MCF 10A (cell line): ENCODE measurements at regions not wholly inside any gene's neighbourhood (a gene's known extent, or its start where the extent isn't known, plus 50 kb on each side); places are given as distances from the start of the nearest gene placed in this dataset.

ENCODE experiments used
- BruUV-seq: library from RNA; stranded (reverse); fragments of 400-500 nt; replicated peaks from 2 replicates; lab custom pipeline; 2021; lab: Mats Ljungman, UMichigan
- CTCF ChIA-PET: fragments of 300-600 bp; sonication (Branson Sonifier 250); formaldehyde crosslinking; extraction: SDS; loops from one replicate; lab custom pipeline; 2021; ENCODE audit warnings: antibody characterized with exemption, inconsistent platforms; lab: Yijun Ruan, JAX
- POLR2A ChIA-PET: fragments of 300-600, 350-650 bp; sonication (Branson Sonifier 250); formaldehyde crosslinking; extraction: SDS; loops from one replicate; lab custom pipeline; 2020; ENCODE audit warnings: antibody characterized with exemption, inconsistent platforms; lab: Yijun Ruan, JAX
- DNase-seq: peaks from one replicate; pipeline ENCODE4 v3.0.0-alpha.2; 2018; ENCODE audit not compliant: unreplicated experiment
- H3K27ac Mint-ChIP-seq: one replicate; pipeline ENCODE4 v1.8.0; 2022; ENCODE audit warnings: mild to moderate bottlenecking, low read depth, mixed read lengths; ENCODE audit not compliant: unreplicated experiment
- H3K27me3 Mint-ChIP-seq: one replicate; pipeline ENCODE4 v1.8.0; 2022; ENCODE audit warnings: mixed read lengths; ENCODE audit not compliant: insufficient read depth, unreplicated experiment
- H3K36me3 Mint-ChIP-seq: one replicate; pipeline ENCODE4 v1.8.0; 2022; ENCODE audit warnings: mild to moderate bottlenecking, moderate library complexity, mixed read lengths; ENCODE audit not compliant: insufficient read depth, unreplicated experiment
- H3K4me1 Mint-ChIP-seq: one replicate; pipeline ENCODE4 v1.8.0; 2022; ENCODE audit warnings: mixed read lengths; ENCODE audit not compliant: insufficient read depth, unreplicated experiment
- H3K4me3 Mint-ChIP-seq: one replicate; pipeline ENCODE4 v1.8.0; 2022; ENCODE audit warnings: mild to moderate bottlenecking, moderate library complexity, mixed read lengths; ENCODE audit not compliant: unreplicated experiment
- H3K9me3 Mint-ChIP-seq: one replicate; pipeline ENCODE4 v1.8.0; 2022; ENCODE audit warnings: mixed read lengths; ENCODE audit not compliant: unreplicated experiment
- intact Hi-C: fragments of 100-400 bp; cut with micrococcal nuclease; formaldehyde crosslinking; loops from 2 replicates; pipeline ENCODE4 v1.14.1; 2022
- TF ChIP-seq, protein P1 (sequence below): fragments of 200-600 bp; IDR thresholded peaks from one replicate; pipeline ENCODE4 v1.8.0; 2022; ENCODE audit warnings: antibody characterized with exemption, mild to moderate bottlenecking; ENCODE audit not compliant: unreplicated experiment

- Mint-ChIP-seq H3K4me1 (peaks cover 4% of the 10 kb centered on the region), H3K36me3 (no peaks in the 10 kb centered on the region), H3K4me3 (no peak overlapping the region), H3K27ac (no peak overlapping the region), H3K9me3 (no peaks in the 10 kb centered on the region), H3K27me3 (no peaks in the 10 kb centered on the region)
- ChIA-PET POLR2A (interaction anchor here (0.6 to 1.2 kb wide), 2 partner anchors 25 to 73 kb away, joined by 3 to 7 read pairs; no protein-coding TSS in a partner anchor), CTCF (interaction anchor here (0.7 kb wide), 1 partner anchor 13 kb away, joined by 3 read pairs; no protein-coding TSS in a partner anchor)
- BruUV-seq = no TSS peak
- DNase-seq = no peak
- intact Hi-C loops = no loop called here
- TF ChIP-seq, protein P1, sequence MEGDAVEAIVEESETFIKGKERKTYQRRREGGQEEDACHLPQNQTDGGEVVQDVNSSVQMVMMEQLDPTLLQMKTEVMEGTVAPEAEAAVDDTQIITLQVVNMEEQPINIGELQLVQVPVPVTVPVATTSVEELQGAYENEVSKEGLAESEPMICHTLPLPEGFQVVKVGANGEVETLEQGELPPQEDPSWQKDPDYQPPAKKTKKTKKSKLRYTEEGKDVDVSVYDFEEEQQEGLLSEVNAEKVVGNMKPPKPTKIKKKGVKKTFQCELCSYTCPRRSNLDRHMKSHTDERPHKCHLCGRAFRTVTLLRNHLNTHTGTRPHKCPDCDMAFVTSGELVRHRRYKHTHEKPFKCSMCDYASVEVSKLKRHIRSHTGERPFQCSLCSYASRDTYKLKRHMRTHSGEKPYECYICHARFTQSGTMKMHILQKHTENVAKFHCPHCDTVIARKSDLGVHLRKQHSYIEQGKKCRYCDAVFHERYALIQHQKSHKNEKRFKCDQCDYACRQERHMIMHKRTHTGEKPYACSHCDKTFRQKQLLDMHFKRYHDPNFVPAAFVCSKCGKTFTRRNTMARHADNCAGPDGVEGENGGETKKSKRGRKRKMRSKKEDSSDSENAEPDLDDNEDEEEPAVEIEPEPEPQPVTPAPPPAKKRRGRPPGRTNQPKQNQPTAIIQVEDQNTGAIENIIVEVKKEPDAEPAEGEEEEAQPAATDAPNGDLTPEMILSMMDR = no peak
These were observed 327.7 kb downstream of the PAPSS1 start for GRCh38 chr4:107392380-107392779.

- POLR2A ChIA-PET = interaction anchor here (0.6 to 1.2 kb wide), 2 partner anchors 26 to 72 kb away, joined by 3 to 7 read pairs; no protein-coding TSS in a partner anchor
These were observed 328.4 kb downstream of the PAPSS1 start for GRCh38 chr4:107391630-107392028.

GRCh38 chr4:107391009-107391629, 328.9 kb downstream of the PAPSS1 start:
- TF ChIP-seq, protein P1 = no peak
- H3K27me3 Mint-ChIP-seq = no peaks in the 10 kb centered on the region
- ChIA-PET POLR2A (interaction anchor here (0.7 kb wide), 1 partner anchor 36 kb away, joined by 3 read pairs; no protein-coding TSS in a partner anchor), CTCF (interaction anchor here (0.6 to 1.4 kb wide), 2 partner anchors 12 to 555 kb away, joined by 4 to 6 read pairs; no protein-coding TSS in a partner anchor)
- intact Hi-C loops = no loop called here
- no peak overlapping the region for H3K27ac Mint-ChIP-seq
- H3K36me3 Mint-ChIP-seq = no peaks in the 10 kb centered on the region
- no peaks in the 10 kb centered on the region for H3K9me3 Mint-ChIP-seq
- BruUV-seq = no TSS peak
- DNase-seq = no peak
- H3K4me1 Mint-ChIP-seq = peaks cover 4% of the 10 kb centered on the region
- no peak overlapping the region for H3K4me3 Mint-ChIP-seq

More at GRCh38 chr4:107391630-107392028, 328.4 kb downstream of the PAPSS1 start:
- CTCF ChIA-PET = interaction anchor here (0.6 to 0.7 kb wide), 3 partner anchors 12 to 1351 kb away, joined by 3 to 4 read pairs (median 3); no protein-coding TSS in a partner anchor
- no peaks in the 10 kb centered on the region for H3K27me3 Mint-ChIP-seq
- TF ChIP-seq, protein P1 = no peak
- no peak overlapping the region for H3K27ac Mint-ChIP-seq
- H3K36me3 Mint-ChIP-seq = no peaks in the 10 kb centered on the region
- H3K4me3 Mint-ChIP-seq = no peak overlapping the region
- peaks cover 4% of the 10 kb centered on the region for H3K4me1 Mint-ChIP-seq
- H3K9me3 Mint-ChIP-seq = no peaks in the 10 kb centered on the region
- no peak for DNase-seq
- no TSS peak for BruUV-seq
- intact Hi-C loops = no loop called here

- BruUV-seq = no TSS peak
- intact Hi-C loops = no loop called here
These were observed 330.1 kb downstream of the PAPSS1 start for GRCh38 chr4:107389965-107390364.

More at GRCh38 chr4:107389965-107390364, 330.1 kb downstream of the PAPSS1 start:
- DNase-seq = no peak
- POLR2A ChIA-PET = interaction anchor here (0.6 kb wide), 1 partner anchor 24 kb away, joined by 3 read pairs; no protein-coding TSS in a partner anchor
- TF ChIP-seq, protein P1 = no peak
- Mint-ChIP-seq H3K9me3 (no peaks in the 10 kb centered on the region), H3K27me3 (no peaks in the 10 kb centered on the region), H3K4me1 (peaks cover 4% of the 10 kb centered on the region), H3K4me3 (no peak overlapping the region), H3K36me3 (no peaks in the 10 kb centered on the region), H3K27ac (no peak overlapping the region)
- CTCF ChIA-PET = interaction anchor here (1.4 kb wide), 1 partner anchor 10 kb away, joined by 6 read pairs; no protein-coding TSS in a partner anchor
